ENCODE measurements at regions not wholly inside any gene's neighbourhood (a gene's known extent, or its start where the extent isn't known, plus 50 kb on each side); places are given as distances from the start of the nearest gene placed in this dataset.

- TF ChIP-seq CTCF (IDR thresholded peaks at IDR 0.05) (no peak), POLR2A (IDR thresholded peaks at IDR 0.05) (no peak), POLR2AphosphoS5 (IDR thresholded peaks at IDR 0.05) (no peak)
Observed at GRCh38 chr16:5498562-5498961, 401.0 kb upstream of the EEF2KMT start.

All from breast epithelium (tissue), 3 donors.